ENCODE measurements at regions not wholly inside any gene's neighbourhood (a gene's known extent, or its start where the extent isn't known, plus 50 kb on each side); places are given as distances from the start of the nearest gene placed in this dataset.

DNA sequence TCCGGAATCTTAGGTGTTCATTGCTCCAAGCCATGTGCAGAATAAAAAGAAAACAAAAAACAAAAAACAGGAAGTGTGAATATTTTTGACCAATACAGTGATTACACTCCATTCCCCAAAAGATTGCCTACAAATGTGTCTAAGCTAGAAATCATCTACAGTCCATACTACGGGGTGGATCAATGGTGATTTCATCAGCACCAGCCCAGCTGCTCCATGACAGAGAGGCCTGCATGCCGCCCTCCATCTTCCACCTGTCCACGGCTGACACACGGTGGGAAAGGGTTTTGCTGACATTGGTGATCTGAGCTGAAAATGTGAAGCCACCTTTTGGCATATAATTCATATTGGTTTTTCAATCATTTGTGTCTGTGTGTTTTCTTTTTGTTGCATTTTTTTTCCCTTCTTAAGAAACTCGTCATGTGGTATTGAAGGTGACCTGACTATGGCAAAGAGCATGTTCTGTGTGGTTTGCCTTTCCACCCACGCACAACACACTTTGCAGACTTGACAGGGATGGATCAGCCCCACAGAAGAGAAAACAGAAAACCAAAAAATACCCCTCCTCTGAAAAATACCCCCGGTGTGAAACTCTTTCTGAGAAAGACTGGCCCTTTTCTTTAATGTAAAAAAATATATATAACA is 533.1 kb downstream of the RNF144A start:
- no peak for ATAC-seq (ENCODE audit: insufficient number of reproducible peaks, low FRiP score, low read depth)
- Histone ChIP-seq H3K4me3 (no peak overlapping the region), H3K9me3 (no peaks in the 10 kb centered on the region), H3K36me3 (no peaks in the 10 kb centered on the region), H3K27me3 (replicated peaks; ENCODE audit: insufficient read depth) (no peaks in the 10 kb centered on the region), H3K4me1 (ENCODE audit: control insufficient read depth in 1 of 2, low read depth in 2 of 2) (no peaks in the 10 kb centered on the region), H3K27ac (no peak overlapping the region)
- no peak for DNase-seq (ENCODE audit: low spot score)
- no peak for TF ChIP-seq CTCF (IDR thresholded peaks at IDR 0.05)

DNA sequence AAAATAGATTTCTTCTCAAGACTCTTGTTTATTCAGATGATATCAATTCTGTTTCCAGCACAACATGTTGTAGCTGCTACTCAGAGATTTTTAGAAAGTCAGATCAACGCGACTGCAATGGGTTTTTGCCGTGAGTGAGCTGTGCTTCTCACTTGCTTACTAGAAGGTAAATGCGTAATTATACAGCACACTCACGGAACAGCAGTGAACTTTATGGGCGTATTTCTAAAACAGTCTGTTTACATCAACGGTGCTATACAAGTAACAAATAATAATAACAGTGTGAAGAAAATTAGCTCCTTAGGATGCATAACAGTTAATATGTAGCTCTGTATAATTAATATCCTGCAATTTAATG is 533.6 kb downstream of the RNF144A start:
- Histone ChIP-seq H3K4me3 (no peak overlapping the region), H3K27me3 (replicated peaks; ENCODE audit: insufficient read depth) (no peaks in the 10 kb centered on the region), H3K36me3 (no peaks in the 10 kb centered on the region), H3K4me1 (ENCODE audit: control insufficient read depth in 1 of 2, low read depth in 2 of 2) (no peaks in the 10 kb centered on the region), H3K9me3 (no peaks in the 10 kb centered on the region), H3K27ac (no peak overlapping the region)
- DNase-seq (ENCODE audit: low spot score) (no peak), ATAC-seq (ENCODE audit: insufficient number of reproducible peaks, low FRiP score, low read depth) (no peak)
- no peak for TF ChIP-seq CTCF (IDR thresholded peaks at IDR 0.05)

- H3K4me3 ChIP-seq = no peak overlapping the region
- no peaks in the 10 kb centered on the region for H3K27me3 ChIP-seq (replicated peaks; ENCODE audit: insufficient read depth)
- DNase-seq (ENCODE audit: low spot score) (no peak), ATAC-seq (ENCODE audit: insufficient number of reproducible peaks, low FRiP score, low read depth) (no peak)
- H3K27ac ChIP-seq = no peak overlapping the region
- no peak for TF ChIP-seq CTCF (IDR thresholded peaks at IDR 0.05)
- no peaks in the 10 kb centered on the region for H3K9me3 ChIP-seq
- H3K4me1 ChIP-seq (ENCODE audit: control insufficient read depth in 1 of 2, low read depth in 2 of 2) = no peaks in the 10 kb centered on the region
- no peaks in the 10 kb centered on the region for H3K36me3 ChIP-seq
These were observed 535.1 kb downstream of the RNF144A start for GRCh38 chr2:7452110-7452876.

DNA sequence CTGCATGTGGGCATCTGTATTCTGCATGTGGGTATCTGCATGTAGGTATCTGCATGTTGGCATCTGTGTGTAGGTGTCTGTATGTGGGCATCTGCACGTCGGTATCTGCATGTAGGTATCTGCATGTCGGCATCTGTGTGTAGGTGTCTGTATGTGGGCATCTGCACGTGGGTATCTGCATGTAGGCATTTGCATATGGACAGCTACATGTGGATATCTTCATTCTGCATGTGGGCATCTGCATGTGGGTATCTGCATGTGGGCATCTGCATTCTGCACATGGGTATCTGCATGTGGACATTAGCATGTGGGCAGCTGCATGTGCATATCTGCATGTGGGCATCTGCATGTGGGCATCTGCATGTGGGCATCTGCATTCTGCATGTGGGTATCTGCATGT is 537.4 kb downstream of the RNF144A start:
- Histone ChIP-seq H3K27me3 (replicated peaks; ENCODE audit: insufficient read depth) (no peaks in the 10 kb centered on the region), H3K4me3 (no peak overlapping the region), H3K4me1 (ENCODE audit: control insufficient read depth in 1 of 2, low read depth in 2 of 2) (no peaks in the 10 kb centered on the region), H3K27ac (no peak overlapping the region), H3K36me3 (no peaks in the 10 kb centered on the region), H3K9me3 (no peaks in the 10 kb centered on the region)
- DNase-seq (ENCODE audit: low spot score) (no peak), ATAC-seq (ENCODE audit: insufficient number of reproducible peaks, low FRiP score, low read depth) (no peak)
- TF ChIP-seq CTCF (IDR thresholded peaks at IDR 0.05) = no peak

- Histone ChIP-seq H3K4me3 (no peak overlapping the region), H3K4me1 (ENCODE audit: control insufficient read depth in 1 of 2, low read depth in 2 of 2) (no peaks in the 10 kb centered on the region), H3K9me3 (no peaks in the 10 kb centered on the region), H3K27ac (no peak overlapping the region), H3K36me3 (no peaks in the 10 kb centered on the region), H3K27me3 (replicated peaks; ENCODE audit: insufficient read depth) (no peaks in the 10 kb centered on the region)
- no peak for TF ChIP-seq CTCF (IDR thresholded peaks at IDR 0.05)
- DNase-seq (ENCODE audit: low spot score) (no peak), ATAC-seq (ENCODE audit: insufficient number of reproducible peaks, low FRiP score, low read depth) (no peak)
These were observed 539.5 kb downstream of the RNF144A start for GRCh38 chr2:7456762-7457161.

Measured in thoracic aorta (tissue), 2 donors.